ENCODE measurements at regions not wholly inside any gene's neighbourhood (a gene's known extent, or its start where the extent isn't known, plus 50 kb on each side); places are given as distances from the start of the nearest gene placed in this dataset.
"Not testable (repeated sequence)": the region's sequence is repeated elsewhere in the genome, so short reads cannot be mapped to it uniquely, and the experiment has no call there.

GRCh38 chr3:28606283-28606682, 257.7 kb upstream of the AZI2 start:
- Histone ChIP-seq H3K9ac (ENCODE audit: low read depth, low read length) (no peak overlapping the region), H3K9me3 (ENCODE audit: control insufficient read depth, insufficient read depth, low read length) (no peaks in the 10 kb centered on the region), H3K27me3 (ENCODE audit: control insufficient read depth, insufficient read depth, low read length) (no peaks in the 10 kb centered on the region), H3K4me3 (ENCODE audit: low read depth, low read length) (no peak overlapping the region), H3K27ac (ENCODE audit: low read depth, low read length) (no peak overlapping the region), H3K36me3 (ENCODE audit: control insufficient read depth, insufficient read depth, low read length) (no peaks in the 10 kb centered on the region), H3K4me1 (ENCODE audit: control insufficient read depth, insufficient read depth, low read length) (peaks cover 37% of the 10 kb centered on the region)

GRCh38 chr3:28612232-28612631, 263.6 kb upstream of the AZI2 start:
- Histone ChIP-seq H3K4me3 (ENCODE audit: low read depth, low read length) (no peak overlapping the region), H3K27me3 (ENCODE audit: control insufficient read depth, insufficient read depth, low read length) (no peaks in the 10 kb centered on the region), H3K9ac (ENCODE audit: low read depth, low read length) (no peak overlapping the region), H3K4me1 (ENCODE audit: control insufficient read depth, insufficient read depth, low read length) (peaks cover 41% of the 10 kb centered on the region), H3K9me3 (ENCODE audit: control insufficient read depth, insufficient read depth, low read length) (no peaks in the 10 kb centered on the region), H3K36me3 (ENCODE audit: control insufficient read depth, insufficient read depth, low read length) (no peaks in the 10 kb centered on the region), H3K27ac (ENCODE audit: low read depth, low read length) (peak overlapping the region; percentile 29)

- Histone ChIP-seq H3K4me1 (ENCODE audit: control insufficient read depth, insufficient read depth, low read length) (peaks cover 34% of the 10 kb centered on the region), H3K9ac (ENCODE audit: low read depth, low read length) (no peak overlapping the region)
Observed at GRCh38 chr3:28613511-28614106, 265.0 kb upstream of the AZI2 start.

GRCh38 chr3:28615071-28615470, 266.4 kb upstream of the AZI2 start:
- Histone ChIP-seq H3K4me1 (ENCODE audit: control insufficient read depth, insufficient read depth, low read length) (peaks cover 30% of the 10 kb centered on the region), H3K4me3 (ENCODE audit: low read depth, low read length) (no peak overlapping the region), H3K27ac (ENCODE audit: low read depth, low read length) (no peak overlapping the region), H3K9ac (ENCODE audit: low read depth, low read length) (no peak overlapping the region), H3K36me3 (ENCODE audit: control insufficient read depth, insufficient read depth, low read length) (no peaks in the 10 kb centered on the region), H3K27me3 (ENCODE audit: control insufficient read depth, insufficient read depth, low read length) (no peaks in the 10 kb centered on the region), H3K9me3 (ENCODE audit: control insufficient read depth, insufficient read depth, low read length) (no peaks in the 10 kb centered on the region)

More at GRCh38 chr3:28613511-28614106, 265.0 kb upstream of the AZI2 start:
- Histone ChIP-seq H3K27me3 (ENCODE audit: control insufficient read depth, insufficient read depth, low read length) (no peaks in the 10 kb centered on the region), H3K9me3 (ENCODE audit: control insufficient read depth, insufficient read depth, low read length) (no peaks in the 10 kb centered on the region), H3K36me3 (ENCODE audit: control insufficient read depth, insufficient read depth, low read length) (no peaks in the 10 kb centered on the region), H3K27ac (ENCODE audit: low read depth, low read length) (no peak overlapping the region), H3K4me3 (ENCODE audit: low read depth, low read length) (no peak overlapping the region)

GRCh38 chr3:28615971-28616370, 267.3 kb upstream of the AZI2 start:
- Histone ChIP-seq H3K9me3 (ENCODE audit: control insufficient read depth, insufficient read depth, low read length) (no peaks in the 10 kb centered on the region), H3K27ac (ENCODE audit: low read depth, low read length) (no peak overlapping the region)

GRCh38 chr3:28617821-28618220, 269.2 kb upstream of the AZI2 start:
- no peak overlapping the region for H3K27ac ChIP-seq (ENCODE audit: low read depth, low read length)

More at GRCh38 chr3:28615971-28616370, 267.3 kb upstream of the AZI2 start:
- Histone ChIP-seq H3K4me1 (ENCODE audit: control insufficient read depth, insufficient read depth, low read length) (peaks cover 21% of the 10 kb centered on the region), H3K4me3 (ENCODE audit: low read depth, low read length) (no peak overlapping the region), H3K27me3 (ENCODE audit: control insufficient read depth, insufficient read depth, low read length) (no peaks in the 10 kb centered on the region), H3K9ac (ENCODE audit: low read depth, low read length) (no peak overlapping the region), H3K36me3 (ENCODE audit: control insufficient read depth, insufficient read depth, low read length) (no peaks in the 10 kb centered on the region)

GRCh38 chr3:28623106-28623505, 274.5 kb upstream of the AZI2 start:
- no peaks in the 10 kb centered on the region for H3K9me3 ChIP-seq (ENCODE audit: control insufficient read depth, insufficient read depth, low read length)
- H3K4me3 ChIP-seq (ENCODE audit: low read depth, low read length), result no peak overlapping the region
- H3K36me3 ChIP-seq (ENCODE audit: control insufficient read depth, insufficient read depth, low read length), result no peaks in the 10 kb centered on the region
- no peaks in the 10 kb centered on the region for H3K4me1 ChIP-seq (ENCODE audit: control insufficient read depth, insufficient read depth, low read length)
- H3K27ac ChIP-seq (ENCODE audit: low read depth, low read length), result no peak overlapping the region
- H3K9ac ChIP-seq (ENCODE audit: low read depth, low read length), result no peak overlapping the region
- no peaks in the 10 kb centered on the region for H3K27me3 ChIP-seq (ENCODE audit: control insufficient read depth, insufficient read depth, low read length)

More at GRCh38 chr3:28617821-28618220, 269.2 kb upstream of the AZI2 start:
- Histone ChIP-seq H3K9me3 (ENCODE audit: control insufficient read depth, insufficient read depth, low read length) (no peaks in the 10 kb centered on the region), H3K9ac (ENCODE audit: low read depth, low read length) (no peak overlapping the region), H3K36me3 (ENCODE audit: control insufficient read depth, insufficient read depth, low read length) (no peaks in the 10 kb centered on the region), H3K27me3 (ENCODE audit: control insufficient read depth, insufficient read depth, low read length) (no peaks in the 10 kb centered on the region), H3K4me3 (ENCODE audit: low read depth, low read length) (no peak overlapping the region), H3K4me1 (ENCODE audit: control insufficient read depth, insufficient read depth, low read length) (peaks cover 4% of the 10 kb centered on the region; the same call in 1 of the 2 replicates)

GRCh38 chr3:28624084-28624483, 275.5 kb upstream of the AZI2 start:
- Histone ChIP-seq H3K4me3 (ENCODE audit: low read depth, low read length) (no peak overlapping the region), H3K9me3 (ENCODE audit: control insufficient read depth, insufficient read depth, low read length) (no peaks in the 10 kb centered on the region), H3K4me1 (ENCODE audit: control insufficient read depth, insufficient read depth, low read length) (no peaks in the 10 kb centered on the region), H3K27ac (ENCODE audit: low read depth, low read length) (no peak overlapping the region), H3K9ac (ENCODE audit: low read depth, low read length) (no peak overlapping the region), H3K27me3 (ENCODE audit: control insufficient read depth, insufficient read depth, low read length) (no peaks in the 10 kb centered on the region), H3K36me3 (ENCODE audit: control insufficient read depth, insufficient read depth, low read length) (no peaks in the 10 kb centered on the region)

- not testable (repeated sequence) for H3K27ac ChIP-seq (ENCODE audit: low read depth, low read length); H3K9me3 ChIP-seq (ENCODE audit: control insufficient read depth, insufficient read depth, low read length); H3K27me3 ChIP-seq (ENCODE audit: control insufficient read depth, insufficient read depth, low read length); H3K4me3 ChIP-seq (ENCODE audit: low read depth, low read length); H3K9ac ChIP-seq (ENCODE audit: low read depth, low read length); H3K4me1 ChIP-seq (ENCODE audit: control insufficient read depth, insufficient read depth, low read length); H3K36me3 ChIP-seq (ENCODE audit: control insufficient read depth, insufficient read depth, low read length)
Observed at GRCh38 chr3:28627843-28628242, 279.2 kb upstream of the AZI2 start.

- no peaks in the 10 kb centered on the region for H3K36me3 ChIP-seq (ENCODE audit: control insufficient read depth, insufficient read depth, low read length)
- no peaks in the 10 kb centered on the region for H3K9me3 ChIP-seq (ENCODE audit: control insufficient read depth, insufficient read depth, low read length)
- H3K9ac ChIP-seq (ENCODE audit: low read depth, low read length), result no peak overlapping the region
- no peaks in the 10 kb centered on the region for H3K4me1 ChIP-seq (ENCODE audit: control insufficient read depth, insufficient read depth, low read length)
- no peak overlapping the region for H3K4me3 ChIP-seq (ENCODE audit: low read depth, low read length)
- H3K27me3 ChIP-seq (ENCODE audit: control insufficient read depth, insufficient read depth, low read length), result no peaks in the 10 kb centered on the region
- H3K27ac ChIP-seq (ENCODE audit: low read depth, low read length), result no peak overlapping the region
Observed at GRCh38 chr3:28634019-28634418, 285.4 kb upstream of the AZI2 start.

- no peaks in the 10 kb centered on the region for H3K4me1 ChIP-seq (ENCODE audit: control insufficient read depth, insufficient read depth, low read length)
- no peaks in the 10 kb centered on the region for H3K36me3 ChIP-seq (ENCODE audit: control insufficient read depth, insufficient read depth, low read length)
- H3K4me3 ChIP-seq (ENCODE audit: low read depth, low read length), result no peak overlapping the region
- H3K27me3 ChIP-seq (ENCODE audit: control insufficient read depth, insufficient read depth, low read length), result no peaks in the 10 kb centered on the region
- H3K9me3 ChIP-seq (ENCODE audit: control insufficient read depth, insufficient read depth, low read length), result no peaks in the 10 kb centered on the region
- H3K27ac ChIP-seq (ENCODE audit: low read depth, low read length), result no peak overlapping the region
- H3K9ac ChIP-seq (ENCODE audit: low read depth, low read length), result no peak overlapping the region
Observed at GRCh38 chr3:28637742-28638141, 289.1 kb upstream of the AZI2 start.
